SK-N-SH treated with all-trans-retinoic acid at 6 μM for 48 hours (cell line): ENCODE measurements at regions not wholly inside any gene's neighbourhood (a gene's known extent, or its start where the extent isn't known, plus 50 kb on each side); places are given as distances from the start of the nearest gene placed in this dataset.
"Not testable (repeated sequence)": the region's sequence is repeated elsewhere in the genome, so short reads cannot be mapped to it uniquely, and the experiment has no call there.

Experiments
- ESRRG ChIP-seq: fragments of 250-450 bp; sonication (Bioruptor Pico); IDR thresholded peaks from 2 replicates; pipeline ENCODE4 v1.6.1; 2021; ENCODE audit warnings: mild to moderate bottlenecking
- GLIS3 ChIP-seq: fragments of 250-450 bp; sonication (Bioruptor Pico); IDR thresholded peaks from 2 replicates; pipeline ENCODE4 v1.5.0; 2020; ENCODE audit warnings: mild to moderate bottlenecking, moderate library complexity
- PATZ1 ChIP-seq: fragments of 250-450 bp; sonication (Bioruptor Pico); IDR thresholded peaks from 2 replicates; pipeline ENCODE4 v1.8.0; 2020; ENCODE audit warnings: mild to moderate bottlenecking, moderate library complexity, borderline replicate concordance
- ZC3H10 ChIP-seq: fragments of 250-450 bp; sonication (Bioruptor Pico); IDR thresholded peaks from 2 replicates; pipeline ENCODE4 v1.5.1; 2021; ENCODE audit warnings: mild to moderate bottlenecking, moderate library complexity
- TF ChIP-seq, protein P1 (sequence below): fragments of 250-450 bp; sonication (Bioruptor Pico); IDR thresholded peaks from 2 replicates; pipeline ENCODE4 v1.8.0; 2021; ENCODE audit warnings: low read depth, mild to moderate bottlenecking, moderate library complexity, borderline replicate concordance

DNA sequence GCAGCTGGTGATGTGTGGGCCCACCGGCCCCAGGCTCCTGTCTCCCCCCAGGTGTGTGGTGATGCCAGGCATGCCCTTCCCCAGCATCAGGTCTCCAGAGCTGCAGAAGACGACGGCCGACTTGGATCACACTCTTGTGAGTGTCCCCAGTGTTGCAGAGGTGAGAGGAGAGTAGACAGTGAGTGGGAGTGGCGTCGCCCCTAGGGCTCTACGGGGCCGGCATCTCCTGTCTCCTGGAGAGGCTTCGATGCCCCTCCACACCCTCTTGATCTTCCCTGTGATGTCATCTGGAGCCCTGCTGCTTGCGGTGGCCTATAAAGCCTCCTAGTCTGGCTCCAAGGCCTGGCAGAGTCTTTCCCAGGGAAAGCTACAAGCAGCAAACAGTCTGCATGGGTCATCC, 268.4 kb downstream of the OR4F29 start:
- TF ChIP-seq PATZ1; ZC3H10; ESRRG (CRISPR knock-in tag); GLIS3: not testable (repeated sequence)
- TF ChIP-seq, protein P1, sequence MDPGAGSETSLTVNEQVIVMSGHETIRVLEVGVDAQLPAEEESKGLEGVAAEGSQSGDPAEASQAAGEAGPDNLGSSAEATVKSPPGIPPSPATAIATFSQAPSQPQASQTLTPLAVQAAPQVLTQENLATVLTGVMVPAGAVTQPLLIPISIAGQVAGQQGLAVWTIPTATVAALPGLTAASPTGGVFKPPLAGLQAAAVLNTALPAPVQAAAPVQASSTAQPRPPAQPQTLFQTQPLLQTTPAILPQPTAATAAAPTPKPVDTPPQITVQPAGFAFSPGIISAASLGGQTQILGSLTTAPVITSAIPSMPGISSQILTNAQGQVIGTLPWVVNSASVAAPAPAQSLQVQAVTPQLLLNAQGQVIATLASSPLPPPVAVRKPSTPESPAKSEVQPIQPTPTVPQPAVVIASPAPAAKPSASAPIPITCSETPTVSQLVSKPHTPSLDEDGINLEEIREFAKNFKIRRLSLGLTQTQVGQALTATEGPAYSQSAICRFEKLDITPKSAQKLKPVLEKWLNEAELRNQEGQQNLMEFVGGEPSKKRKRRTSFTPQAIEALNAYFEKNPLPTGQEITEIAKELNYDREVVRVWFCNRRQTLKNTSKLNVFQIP (CRISPR knock-in tag) = not testable (repeated sequence)
